Astrocyte (in vitro differentiated cells and primary cell): ENCODE measurements at regions not wholly inside any gene's neighbourhood (a gene's known extent, or its start where the extent isn't known, plus 50 kb on each side); places are given as distances from the start of the nearest gene placed in this dataset.

Experiments
- DNase-seq: peaks from one replicate; pipeline ENCODE4 v3.0.0-alpha.2; 2010; ENCODE audit warnings: low read depth
- FAIRE-seq: peaks from 2 replicates; lab custom pipeline; 2011; peaks lifted over from hg19 to GRCh38; lab: Jason Lieb, UNC
- H2AFZ ChIP-seq: 2 replicates; pipeline ENCODE4 v1.6.0; 2012; ENCODE audit warnings: low read depth, low read length, inconsistent platforms
- H3K27ac ChIP-seq: 2 replicates; pipeline ENCODE4 v1.5.1; 2011; ENCODE audit warnings: low read depth, low read length, inconsistent platforms
- H3K27me3 ChIP-seq: 2 replicates; pipeline ENCODE4 v1.6.0; 2011; ENCODE audit warnings: low read length, inconsistent platforms; ENCODE audit not compliant: insufficient read depth
- H3K36me3 ChIP-seq: 2 replicates; pipeline ENCODE4 v1.5.1; 2011; ENCODE audit warnings: low read length, inconsistent platforms; ENCODE audit not compliant: insufficient read depth
- H3K4me1 ChIP-seq: 2 replicates; pipeline ENCODE4 v1.5.1; 2011; ENCODE audit warnings: low read length, inconsistent platforms; ENCODE audit not compliant: insufficient read depth
- H3K4me2 ChIP-seq: 2 replicates; pipeline ENCODE4 v1.6.0; 2012; ENCODE audit warnings: low read length, inconsistent platforms
- H3K4me3 ChIP-seq: 2 replicates; pipeline ENCODE4 v1.5.1; 2011; ENCODE audit warnings: low read depth, mild to moderate bottlenecking, low read length, inconsistent platforms; ENCODE audit not compliant: insufficient read depth
- H3K79me2 ChIP-seq: 2 replicates; pipeline ENCODE4 v1.6.0; 2012; ENCODE audit warnings: mild to moderate bottlenecking, low read length, inconsistent platforms; ENCODE audit not compliant: insufficient read depth
- H3K9ac ChIP-seq: 2 replicates; pipeline ENCODE4 v1.6.0; 2012; ENCODE audit warnings: mild to moderate bottlenecking, low read length, inconsistent platforms
- H3K9me3 ChIP-seq: 2 replicates; pipeline ENCODE4 v1.5.1; 2012; ENCODE audit warnings: low read depth, mild to moderate bottlenecking, low read length, inconsistent platforms; ENCODE audit not compliant: insufficient read depth
- H4K20me1 ChIP-seq: 2 replicates; pipeline ENCODE4 v1.6.0; 2012; ENCODE audit warnings: low read length, inconsistent platforms; ENCODE audit not compliant: insufficient read depth
- H3K27ac Mint-ChIP-seq: one replicate; pipeline ENCODE4 v1.8.0; 2021; ENCODE audit warnings: mild to moderate bottlenecking, mixed read lengths; ENCODE audit not compliant: unreplicated experiment
- H3K27me3 Mint-ChIP-seq: one replicate; pipeline ENCODE4 v1.8.0; 2021; ENCODE audit warnings: low read depth, mixed read lengths; ENCODE audit not compliant: unreplicated experiment
- H3K36me3 Mint-ChIP-seq: one replicate; pipeline ENCODE4 v1.8.0; 2021; ENCODE audit warnings: low read depth, mixed read lengths; ENCODE audit not compliant: unreplicated experiment
- H3K4me1 Mint-ChIP-seq: one replicate; pipeline ENCODE4 v1.8.0; 2021; ENCODE audit warnings: low read depth, mixed read lengths; ENCODE audit not compliant: unreplicated experiment
- H3K4me3 Mint-ChIP-seq: one replicate; pipeline ENCODE4 v1.8.0; 2021; ENCODE audit warnings: mild to moderate bottlenecking, moderate library complexity, mixed read lengths; ENCODE audit not compliant: unreplicated experiment
- H3K9me3 Mint-ChIP-seq: one replicate; pipeline ENCODE4 v1.8.0; 2021; ENCODE audit warnings: mild to moderate bottlenecking, mixed read lengths; ENCODE audit not compliant: unreplicated experiment
- CTCF ChIP-seq: IDR thresholded peaks from 2 replicates; pipeline ENCODE4 v1.5.1; 2011; ENCODE audit warnings: low read depth, mild to moderate bottlenecking, inconsistent platforms, low read length, moderate library complexity; ENCODE audit not compliant: insufficient read depth
- EZH2 ChIP-seq: IDR thresholded peaks from 2 replicates; pipeline ENCODE4 v1.6.1; 2012; ENCODE audit warnings: mild to moderate bottlenecking, low read length, inconsistent platforms; ENCODE audit not compliant: insufficient read depth

- Mint-ChIP-seq H3K4me1 (no peaks in the 10 kb centered on the region), H3K27ac (no peak overlapping the region), H3K9me3 (no peaks in the 10 kb centered on the region), H3K4me3 (no peak overlapping the region), H3K27me3 (peaks cover 3% of the 10 kb centered on the region), H3K36me3 (no peaks in the 10 kb centered on the region)
- Histone ChIP-seq H4K20me1 (no peaks in the 10 kb centered on the region), H3K9me3 (no peaks in the 10 kb centered on the region), H3K79me2 (no peaks in the 10 kb centered on the region), H3K4me1 (no peaks in the 10 kb centered on the region), H3K4me2 (no peak overlapping the region), H2AFZ (no peak overlapping the region), H3K36me3 (no peaks in the 10 kb centered on the region), H3K27me3 (no peaks in the 10 kb centered on the region), H3K9ac (no peak overlapping the region), H3K4me3 (no peak overlapping the region), H3K27ac (no peak overlapping the region)
- TF ChIP-seq CTCF (no peak), EZH2 (no peak)
- FAIRE-seq (no peak), DNase-seq (no peak)
Measured at GRCh38 chr4:121574618-121575017, 122.2 kb downstream of the ANXA5 start.

- Mint-ChIP-seq H3K27ac (no peak overlapping the region), H3K4me3 (no peak overlapping the region), H3K27me3 (no peaks in the 10 kb centered on the region), H3K9me3 (no peaks in the 10 kb centered on the region), H3K4me1 (peaks cover 2% of the 10 kb centered on the region), H3K36me3 (no peaks in the 10 kb centered on the region)
- H2AFZ ChIP-seq: no peak overlapping the region
- H3K4me1 ChIP-seq: no peaks in the 10 kb centered on the region
- H3K79me2 ChIP-seq: no peaks in the 10 kb centered on the region
- FAIRE-seq (no peak), DNase-seq (no peak)
- H3K27ac ChIP-seq: no peak overlapping the region
- H3K4me2 ChIP-seq: no peak overlapping the region
- TF ChIP-seq EZH2 (no peak), CTCF (no peak)
- H3K9ac ChIP-seq: no peak overlapping the region
- no peaks in the 10 kb centered on the region for H3K36me3 ChIP-seq
- H3K9me3 ChIP-seq: no peaks in the 10 kb centered on the region
- H4K20me1 ChIP-seq: no peaks in the 10 kb centered on the region
- no peaks in the 10 kb centered on the region for H3K27me3 ChIP-seq
- no peak overlapping the region for H3K4me3 ChIP-seq
Measured at GRCh38 chr4:121567748-121568147, 129.0 kb downstream of the ANXA5 start.

- Histone ChIP-seq H4K20me1 (no peaks in the 10 kb centered on the region), H3K4me1 (no peaks in the 10 kb centered on the region), H3K9me3 (no peaks in the 10 kb centered on the region), H3K27me3 (no peaks in the 10 kb centered on the region), H3K27ac (no peak overlapping the region), H3K36me3 (no peaks in the 10 kb centered on the region), H3K79me2 (no peaks in the 10 kb centered on the region), H3K4me3 (no peak overlapping the region), H3K9ac (no peak overlapping the region), H2AFZ (no peak overlapping the region), H3K4me2 (no peak overlapping the region)
- Mint-ChIP-seq H3K36me3 (no peaks in the 10 kb centered on the region), H3K9me3 (no peaks in the 10 kb centered on the region), H3K27ac (no peak overlapping the region), H3K4me1 (peaks cover 2% of the 10 kb centered on the region), H3K4me3 (no peak overlapping the region), H3K27me3 (no peaks in the 10 kb centered on the region)
- TF ChIP-seq CTCF (no peak), EZH2 (no peak)
- FAIRE-seq: no peak
- DNase-seq: peak; percentile 20
Measured at GRCh38 chr4:121564840-121565375, 131.9 kb downstream of the ANXA5 start.
